Activated B cell treated with CpG ODN at 0.5 μM for 24 hours (primary cell): ENCODE measurements at regions not wholly inside any gene's neighbourhood (a gene's known extent, or its start where the extent isn't known, plus 50 kb on each side); places are given as distances from the start of the nearest gene placed in this dataset.
"Not testable (repeated sequence)": the region's sequence is repeated elsewhere in the genome, so short reads cannot be mapped to it uniquely, and the experiment has no call there.

Source experiments
- ATAC-seq: fragments of 200-7000 bp; cut with Tn5 transposase; one replicate; pipeline ENCODE4 v1.10.0; 2021; ENCODE audit warnings: low read depth, mild to moderate bottlenecking, moderate library complexity
- CTCF ChIA-PET: fragments of 350-600 bp; sonication (Branson Sonifier 250); formaldehyde crosslinking; loops from one replicate; lab custom pipeline; 2021; ENCODE audit warnings: antibody characterized with exemption; lab: Charles Lee
- POLR2A ChIA-PET: fragments of 350-600 bp; sonication (Branson Sonifier 250); formaldehyde crosslinking; loops from one replicate; lab custom pipeline; 2021; ENCODE audit warnings: antibody characterized with exemption; lab: Charles Lee
- DNase-seq: peaks from one replicate; pipeline ENCODE4 v3.0.0; 2022
- H3K27ac Mint-ChIP-seq: one replicate; pipeline ENCODE4 v1.8.0; 2020; ENCODE audit warnings: mixed read lengths
- H3K27me3 Mint-ChIP-seq: one replicate; pipeline ENCODE4 v1.8.0; 2021; ENCODE audit warnings: mixed read lengths
- H3K36me3 Mint-ChIP-seq: one replicate; pipeline ENCODE4 v1.8.0; 2021; ENCODE audit warnings: low read depth, mixed read lengths
- H3K4me1 Mint-ChIP-seq: one replicate; pipeline ENCODE4 v1.8.0; 2021; ENCODE audit warnings: mixed read lengths
- H3K4me3 Mint-ChIP-seq: one replicate; pipeline ENCODE4 v1.8.0; 2020; ENCODE audit warnings: mild to moderate bottlenecking, mixed read lengths
- H3K9me3 Mint-ChIP-seq: one replicate; pipeline ENCODE4 v1.8.0; 2020; ENCODE audit warnings: mixed read lengths
- CTCF ChIP-seq: fragments of 200-600 bp; IDR thresholded peaks from one replicate; pipeline ENCODE4 v1.8.0; 2022; ENCODE audit warnings: antibody characterized with exemption, mild to moderate bottlenecking
- intact Hi-C: fragments of 100-400 bp; cut with micrococcal nuclease; formaldehyde crosslinking; loops from one replicate; pipeline ENCODE4 v1.15.1; 2024

- no peak overlapping the region for H3K27ac Mint-ChIP-seq
- H3K4me3 Mint-ChIP-seq: no peak overlapping the region
- H3K36me3 Mint-ChIP-seq: no peaks in the 10 kb centered on the region
- CTCF ChIA-PET: interaction anchor here (1.0 to 1.5 kb wide), 5 partner anchors 25 to 432 kb away, joined by 3 to 27 read pairs (median 3); no protein-coding TSS in a partner anchor
- no peak for TF ChIP-seq CTCF
- no peaks in the 10 kb centered on the region for H3K9me3 Mint-ChIP-seq
- no peaks in the 10 kb centered on the region for H3K4me1 Mint-ChIP-seq
- no peak for DNase-seq
- POLR2A ChIA-PET: no interaction called here
- intact Hi-C loops: loop anchor here (1.0 kb wide), 2 partner anchors 405 to 432 kb away; no protein-coding TSS in a partner anchor
- peak; percentile 45 for ATAC-seq
- peaks cover 2% of the 10 kb centered on the region for H3K27me3 Mint-ChIP-seq
Measured at GRCh38 chr12:59403259-59403932, 192.4 kb upstream of the SLC16A7 start.

DNA sequence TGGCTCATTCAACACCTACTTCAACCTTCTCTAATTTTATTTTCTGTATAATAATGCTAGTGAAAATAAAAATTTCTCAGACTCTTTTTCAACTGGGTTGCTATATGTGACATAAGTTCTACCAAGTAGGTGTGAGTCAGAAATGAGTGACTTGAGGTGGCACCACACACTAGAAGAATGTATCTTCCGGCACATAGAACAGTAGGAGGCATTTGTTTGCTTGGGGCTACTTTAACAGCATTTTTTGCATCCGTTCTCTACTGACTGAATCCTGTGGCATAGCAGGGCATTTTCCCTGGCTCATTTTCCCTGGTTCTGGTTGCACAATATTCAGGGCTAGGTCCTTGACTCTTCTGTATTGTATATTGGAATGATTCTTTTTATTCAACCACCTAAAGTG, 194.0 kb upstream of the SLC16A7 start:
- Mint-ChIP-seq H3K4me1 (no peaks in the 10 kb centered on the region), H3K36me3 (no peaks in the 10 kb centered on the region), H3K27ac (no peak overlapping the region), H3K27me3 (peaks cover 2% of the 10 kb centered on the region), H3K9me3 (no peaks in the 10 kb centered on the region), H3K4me3 (no peak overlapping the region)
- intact Hi-C loops: no loop called here
- ChIA-PET POLR2A (no interaction called here), CTCF (interaction anchor here (0.6 to 2.3 kb wide), 2 partner anchors 407 to 428 kb away, joined by 3 to 11 read pairs; no protein-coding TSS in a partner anchor)
- DNase-seq (no peak), ATAC-seq (no peak)
- no peak for TF ChIP-seq CTCF

DNA sequence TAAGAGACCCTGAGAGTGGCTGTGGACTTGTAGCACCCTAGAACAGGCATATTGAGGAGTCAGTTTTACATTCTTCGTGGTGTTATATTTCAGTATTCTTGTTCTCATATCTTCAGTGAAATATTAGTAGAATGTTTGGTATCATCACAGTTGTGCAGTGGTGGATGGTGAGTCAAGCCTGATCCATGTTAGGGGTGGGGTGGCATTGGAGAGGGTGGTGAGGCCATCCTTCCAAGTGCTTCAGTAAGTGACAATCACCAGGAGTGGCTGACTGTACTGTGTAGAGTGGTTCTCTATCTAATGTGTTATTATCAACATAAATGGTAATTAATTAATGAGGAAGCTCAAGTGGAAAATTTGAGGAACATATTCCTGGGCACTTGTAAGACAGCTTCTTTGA, 197.7 kb upstream of the SLC16A7 start:
- CTCF ChIA-PET: interaction anchor here (0.7 kb wide), 1 partner anchor 410 kb away, joined by 3 read pairs; no protein-coding TSS in a partner anchor
- no peak for DNase-seq
- Mint-ChIP-seq H3K27ac (no peak overlapping the region), H3K4me1 (no peaks in the 10 kb centered on the region), H3K27me3 (no peaks in the 10 kb centered on the region), H3K4me3 (no peak overlapping the region), H3K36me3 (no peaks in the 10 kb centered on the region), H3K9me3 (no peaks in the 10 kb centered on the region)
- TF ChIP-seq CTCF: no peak
- POLR2A ChIA-PET: no interaction called here
- intact Hi-C loops: no loop called here
- ATAC-seq: no peak

DNA sequence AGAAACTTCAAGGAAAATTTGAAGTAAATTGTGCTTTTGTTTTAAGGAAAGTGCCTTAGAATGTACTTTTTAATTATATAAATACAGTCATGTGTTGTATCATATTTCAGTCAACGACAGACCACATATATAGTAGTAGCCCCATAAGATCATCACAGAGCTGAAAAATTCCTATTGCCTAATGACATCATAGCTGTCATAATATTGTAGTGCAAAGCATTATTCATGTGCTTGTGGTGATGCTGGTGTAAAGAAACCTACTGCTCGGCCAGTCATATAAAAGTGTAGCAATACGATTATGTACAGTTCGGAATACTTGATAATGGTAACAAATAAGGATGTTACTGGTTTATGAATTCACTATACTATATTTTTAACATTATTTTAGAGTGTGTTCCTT, 198.9 kb upstream of the SLC16A7 start:
- H3K9me3 Mint-ChIP-seq: no peaks in the 10 kb centered on the region
- no peaks in the 10 kb centered on the region for H3K4me1 Mint-ChIP-seq
- H3K27ac Mint-ChIP-seq: no peak overlapping the region
- ATAC-seq (no peak), DNase-seq (no peak)
- H3K4me3 Mint-ChIP-seq: no peak overlapping the region
- H3K36me3 Mint-ChIP-seq: no peaks in the 10 kb centered on the region
- ChIA-PET CTCF (no interaction called here), POLR2A (no interaction called here)
- no peaks in the 10 kb centered on the region for H3K27me3 Mint-ChIP-seq
- intact Hi-C loops: no loop called here
- no peak for TF ChIP-seq CTCF

- no peaks in the 10 kb centered on the region for H3K4me1 Mint-ChIP-seq
- TF ChIP-seq CTCF: no peak
- H3K27me3 Mint-ChIP-seq: no peaks in the 10 kb centered on the region
- CTCF ChIA-PET: no interaction called here
- POLR2A ChIA-PET: no interaction called here
- no peak for DNase-seq
- H3K36me3 Mint-ChIP-seq: no peaks in the 10 kb centered on the region
- ATAC-seq: no peak
- intact Hi-C loops: no loop called here
- no peak overlapping the region for H3K4me3 Mint-ChIP-seq
- H3K9me3 Mint-ChIP-seq: no peaks in the 10 kb centered on the region
- H3K27ac Mint-ChIP-seq: no peak overlapping the region
Measured at GRCh38 chr12:59396519-59396918, 199.3 kb upstream of the SLC16A7 start.

DNA sequence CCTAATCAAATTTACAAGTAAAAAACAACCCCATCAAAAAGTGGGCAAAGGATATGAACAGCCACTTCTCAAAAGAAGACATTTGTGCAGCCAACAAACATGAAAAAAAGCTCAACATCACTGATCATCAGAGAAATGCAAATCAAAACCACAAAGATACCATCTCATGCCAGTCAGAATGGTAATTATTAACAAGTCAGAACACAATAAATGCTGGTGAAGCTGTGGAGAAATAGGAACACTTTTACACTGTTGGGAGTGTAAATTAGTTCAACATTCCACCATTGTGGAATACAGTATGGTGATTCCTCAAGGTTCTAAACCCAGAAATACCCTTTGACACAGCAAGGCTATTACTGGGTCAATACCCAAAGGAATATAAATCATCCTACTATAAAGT, 200.5 kb upstream of the SLC16A7 start:
- H3K4me1 Mint-ChIP-seq, intact Hi-C loops, POLR2A ChIA-PET, CTCF ChIA-PET, H3K27me3 Mint-ChIP-seq, H3K36me3 Mint-ChIP-seq, H3K9me3 Mint-ChIP-seq, DNase-seq, H3K4me3 Mint-ChIP-seq, H3K27ac Mint-ChIP-seq, ATAC-seq: not testable (repeated sequence)
